Glutamatergic neuron (in vitro differentiated cells): ENCODE measurements at regions not wholly inside any gene's neighbourhood (a gene's known extent, or its start where the extent isn't known, plus 50 kb on each side); places are given as distances from the start of the nearest gene placed in this dataset.
"Not testable (repeated sequence)": the region's sequence is repeated elsewhere in the genome, so short reads cannot be mapped to it uniquely, and the experiment has no call there.

Experiments used
- DNase-seq: peaks from one replicate; pipeline ENCODE4 v3.0.0; 2022
- H3K27ac Mint-ChIP-seq: one replicate; pipeline ENCODE4 v1.8.0; 2020; ENCODE audit warnings: mild to moderate bottlenecking, mixed read lengths, inconsistent platforms; ENCODE audit not compliant: unreplicated experiment
- H3K27me3 Mint-ChIP-seq: one replicate; pipeline ENCODE4 v1.8.0; 2020; ENCODE audit warnings: mild to moderate bottlenecking, moderate library complexity, mixed read lengths, inconsistent platforms; ENCODE audit not compliant: unreplicated experiment
- H3K36me3 Mint-ChIP-seq: one replicate; pipeline ENCODE4 v1.8.0; 2020; ENCODE audit warnings: mild to moderate bottlenecking, mixed read lengths, inconsistent platforms; ENCODE audit not compliant: unreplicated experiment
- H3K4me1 Mint-ChIP-seq: one replicate; pipeline ENCODE4 v1.8.0; 2020; ENCODE audit warnings: mild to moderate bottlenecking, low read depth, mixed read lengths, inconsistent platforms; ENCODE audit not compliant: unreplicated experiment
- H3K4me3 Mint-ChIP-seq: one replicate; pipeline ENCODE4 v1.8.0; 2020; ENCODE audit warnings: mild to moderate bottlenecking, mixed read lengths, inconsistent platforms; ENCODE audit not compliant: unreplicated experiment
- H3K9me3 Mint-ChIP-seq: one replicate; pipeline ENCODE4 v1.8.0; 2020; ENCODE audit warnings: mild to moderate bottlenecking, moderate library complexity, mixed read lengths, inconsistent platforms; ENCODE audit not compliant: unreplicated experiment
- CTCF ChIP-seq: fragments of 200-600 bp; sonication (generic); IDR thresholded peaks from one replicate; pipeline ENCODE4 v1.5.0; 2021; ENCODE audit not compliant: partially characterized antibody, unreplicated experiment

GRCh38 chr16:29326164-29327125 is 80.1 kb downstream of the NPIPB11 start:
- H3K27me3 Mint-ChIP-seq, H3K36me3 Mint-ChIP-seq, H3K27ac Mint-ChIP-seq: not testable (repeated sequence)

GRCh38 chr16:29323725-29324124 is 82.8 kb downstream of the NPIPB11 start:
- not testable (repeated sequence) for H3K4me1 Mint-ChIP-seq, H3K9me3 Mint-ChIP-seq, H3K27me3 Mint-ChIP-seq, H3K4me3 Mint-ChIP-seq, H3K27ac Mint-ChIP-seq, DNase-seq, H3K36me3 Mint-ChIP-seq

More at GRCh38 chr16:29326164-29327125, 80.1 kb downstream of the NPIPB11 start:
- H3K4me3 Mint-ChIP-seq, H3K9me3 Mint-ChIP-seq, DNase-seq, H3K4me1 Mint-ChIP-seq: not testable (repeated sequence)

- peaks cover 18% of the 10 kb centered on the region for H3K4me1 Mint-ChIP-seq
- no peak overlapping the region for H3K27ac Mint-ChIP-seq
- no peak for DNase-seq
- H3K36me3 Mint-ChIP-seq = no peaks in the 10 kb centered on the region
- H3K27me3 Mint-ChIP-seq = peaks cover 4% of the 10 kb centered on the region
- H3K9me3 Mint-ChIP-seq = peaks cover 7% of the 10 kb centered on the region
- H3K4me3 Mint-ChIP-seq = no peak overlapping the region
- TF ChIP-seq CTCF = no peak
Measured at GRCh38 chr16:29321585-29321984, 84.9 kb downstream of the NPIPB11 start.

GRCh38 chr16:29321000-29321393 is 85.5 kb downstream of the NPIPB11 start:
- peaks cover 4% of the 10 kb centered on the region for H3K27me3 Mint-ChIP-seq
- DNase-seq = no peak
- TF ChIP-seq CTCF = no peak
- no peak overlapping the region for H3K27ac Mint-ChIP-seq
- no peak overlapping the region for H3K4me3 Mint-ChIP-seq
- peaks cover 9% of the 10 kb centered on the region for H3K9me3 Mint-ChIP-seq
- peaks cover 23% of the 10 kb centered on the region for H3K4me1 Mint-ChIP-seq
- H3K36me3 Mint-ChIP-seq = no peaks in the 10 kb centered on the region

GRCh38 chr16:29320274-29320999 is 86.1 kb downstream of the NPIPB11 start:
- H3K4me3 Mint-ChIP-seq = no peak overlapping the region
- H3K4me1 Mint-ChIP-seq = peaks cover 27% of the 10 kb centered on the region
- TF ChIP-seq CTCF = no peak
- no peak for DNase-seq
- no peaks in the 10 kb centered on the region for H3K36me3 Mint-ChIP-seq
- H3K27me3 Mint-ChIP-seq = peaks cover 4% of the 10 kb centered on the region
- peaks cover 9% of the 10 kb centered on the region for H3K9me3 Mint-ChIP-seq
- no peak overlapping the region for H3K27ac Mint-ChIP-seq
